ENCODE measurements at regions not wholly inside any gene's neighbourhood (a gene's known extent, or its start where the extent isn't known, plus 50 kb on each side); places are given as distances from the start of the nearest gene placed in this dataset.

- no peaks in the 10 kb centered on the region for H3K79me2 ChIP-seq (ENCODE audit: low read length)
- no peak overlapping the region for H3K27ac ChIP-seq (ENCODE audit: low read length)
- H3K27me3 ChIP-seq (ENCODE audit: low read length): no peaks in the 10 kb centered on the region
- H3K4me3 ChIP-seq (ENCODE audit: low read length): no peak overlapping the region
- H3K9ac ChIP-seq (ENCODE audit: low read length): no peak overlapping the region
- H3K4me1 ChIP-seq (ENCODE audit: low read length): peaks cover 15% of the 10 kb centered on the region
- H4K20me1 ChIP-seq (ENCODE audit: insufficient read depth, low read depth, low read length): no peaks in the 10 kb centered on the region
- H2AFZ ChIP-seq (ENCODE audit: low read length): no peak overlapping the region
- no peak overlapping the region for H3K4me2 ChIP-seq (ENCODE audit: low read depth, low read length, poor library complexity, severe bottlenecking)
- no peak for DNase-seq
- H3K9me2 ChIP-seq (replicated peaks; ENCODE audit: insufficient read depth, low read length): no peaks in the 10 kb centered on the region
- H3K36me3 ChIP-seq (ENCODE audit: insufficient read depth, low read length): no peaks in the 10 kb centered on the region
- no peaks in the 10 kb centered on the region for H3K9me3 ChIP-seq (ENCODE audit: low read length)
Observed at GRCh38 chr2:5975401-5975800, 283.2 kb downstream of the SOX11 start.

GRCh38 chr2:5976531-5977065 is 284.4 kb downstream of the SOX11 start:
- Histone ChIP-seq H3K27ac (ENCODE audit: low read length) (no peak overlapping the region), H3K9me2 (replicated peaks; ENCODE audit: insufficient read depth, low read length) (no peaks in the 10 kb centered on the region)

GRCh38 chr2:5977477-5977876 is 285.3 kb downstream of the SOX11 start:
- Histone ChIP-seq H3K9me3 (ENCODE audit: low read length) (no peaks in the 10 kb centered on the region), H3K4me2 (ENCODE audit: low read depth, low read length, poor library complexity, severe bottlenecking) (no peak overlapping the region), H3K79me2 (ENCODE audit: low read length) (no peaks in the 10 kb centered on the region), H3K9me2 (replicated peaks; ENCODE audit: insufficient read depth, low read length) (no peaks in the 10 kb centered on the region), H4K20me1 (ENCODE audit: insufficient read depth, low read depth, low read length) (no peaks in the 10 kb centered on the region), H3K36me3 (ENCODE audit: insufficient read depth, low read length) (no peaks in the 10 kb centered on the region), H3K4me1 (ENCODE audit: low read length) (peaks cover 26% of the 10 kb centered on the region), H3K4me3 (ENCODE audit: low read length) (no peak overlapping the region), H3K27ac (ENCODE audit: low read length) (no peak overlapping the region), H3K27me3 (ENCODE audit: low read length) (no peaks in the 10 kb centered on the region), H2AFZ (ENCODE audit: low read length) (no peak overlapping the region), H3K9ac (ENCODE audit: low read length) (no peak overlapping the region)
- peak; percentile 46 for DNase-seq

More at GRCh38 chr2:5976531-5977065, 284.4 kb downstream of the SOX11 start:
- Histone ChIP-seq H3K27me3 (ENCODE audit: low read length) (no peaks in the 10 kb centered on the region), H4K20me1 (ENCODE audit: insufficient read depth, low read depth, low read length) (no peaks in the 10 kb centered on the region), H3K9ac (ENCODE audit: low read length) (no peak overlapping the region), H3K79me2 (ENCODE audit: low read length) (no peaks in the 10 kb centered on the region), H3K4me1 (ENCODE audit: low read length) (peaks cover 20% of the 10 kb centered on the region), H3K36me3 (ENCODE audit: insufficient read depth, low read length) (no peaks in the 10 kb centered on the region), H2AFZ (ENCODE audit: low read length) (no peak overlapping the region), H3K4me2 (ENCODE audit: low read depth, low read length, poor library complexity, severe bottlenecking) (no peak overlapping the region), H3K4me3 (ENCODE audit: low read length) (no peak overlapping the region), H3K9me3 (ENCODE audit: low read length) (no peaks in the 10 kb centered on the region)
- DNase-seq: no peak

GRCh38 chr2:5978131-5978751 is 286.1 kb downstream of the SOX11 start:
- no peak overlapping the region for H3K9ac ChIP-seq (ENCODE audit: low read length)
- no peak overlapping the region for H3K4me2 ChIP-seq (ENCODE audit: low read depth, low read length, poor library complexity, severe bottlenecking)
- H3K27ac ChIP-seq (ENCODE audit: low read length): no peak overlapping the region
- no peaks in the 10 kb centered on the region for H3K36me3 ChIP-seq (ENCODE audit: insufficient read depth, low read length)
- H3K27me3 ChIP-seq (ENCODE audit: low read length): no peaks in the 10 kb centered on the region
- H4K20me1 ChIP-seq (ENCODE audit: insufficient read depth, low read depth, low read length): no peaks in the 10 kb centered on the region
- peaks cover 27% of the 10 kb centered on the region for H3K4me1 ChIP-seq (ENCODE audit: low read length)
- H3K9me2 ChIP-seq (replicated peaks; ENCODE audit: insufficient read depth, low read length): no peaks in the 10 kb centered on the region
- H2AFZ ChIP-seq (ENCODE audit: low read length): no peak overlapping the region
- no peak overlapping the region for H3K4me3 ChIP-seq (ENCODE audit: low read length)
- no peaks in the 10 kb centered on the region for H3K79me2 ChIP-seq (ENCODE audit: low read length)
- DNase-seq: no peak
- H3K9me3 ChIP-seq (ENCODE audit: low read length): no peaks in the 10 kb centered on the region

GRCh38 chr2:5980450-5981190 is 288.4 kb downstream of the SOX11 start:
- Histone ChIP-seq H3K4me1 (ENCODE audit: low read length) (peaks cover 27% of the 10 kb centered on the region), H3K9me3 (ENCODE audit: low read length) (no peaks in the 10 kb centered on the region), H3K4me2 (ENCODE audit: low read depth, low read length, poor library complexity, severe bottlenecking) (no peak overlapping the region), H3K9me2 (replicated peaks; ENCODE audit: insufficient read depth, low read length) (no peaks in the 10 kb centered on the region), H3K27ac (ENCODE audit: low read length) (no peak overlapping the region), H4K20me1 (ENCODE audit: insufficient read depth, low read depth, low read length) (no peaks in the 10 kb centered on the region), H3K36me3 (ENCODE audit: insufficient read depth, low read length) (no peaks in the 10 kb centered on the region), H3K9ac (ENCODE audit: low read length) (no peak overlapping the region), H3K4me3 (ENCODE audit: low read length) (no peak overlapping the region), H2AFZ (ENCODE audit: low read length) (no peak overlapping the region), H3K79me2 (ENCODE audit: low read length) (no peaks in the 10 kb centered on the region), H3K27me3 (ENCODE audit: low read length) (no peaks in the 10 kb centered on the region)
- DNase-seq: no peak

GRCh38 chr2:5982193-5982902 is 290.2 kb downstream of the SOX11 start:
- Histone ChIP-seq H4K20me1 (ENCODE audit: insufficient read depth, low read depth, low read length) (no peaks in the 10 kb centered on the region), H2AFZ (ENCODE audit: low read length) (peak overlapping the region; percentile 83)

GRCh38 chr2:5982903-5983265 is 290.7 kb downstream of the SOX11 start:
- H3K9ac ChIP-seq (ENCODE audit: low read length): no peak overlapping the region
- no peak for DNase-seq

More at GRCh38 chr2:5982193-5982902, 290.2 kb downstream of the SOX11 start:
- Histone ChIP-seq H3K9me3 (ENCODE audit: low read length) (no peaks in the 10 kb centered on the region), H3K27me3 (ENCODE audit: low read length) (no peaks in the 10 kb centered on the region), H3K4me1 (ENCODE audit: low read length) (peaks cover 45% of the 10 kb centered on the region), H3K4me2 (ENCODE audit: low read depth, low read length, poor library complexity, severe bottlenecking) (peak overlapping the region; percentile 46), H3K79me2 (ENCODE audit: low read length) (no peaks in the 10 kb centered on the region), H3K9ac (ENCODE audit: low read length) (peak overlapping the region; percentile 59; the same call in 1 of the 2 replicates), H3K27ac (ENCODE audit: low read length) (no peak overlapping the region), H3K9me2 (replicated peaks; ENCODE audit: insufficient read depth, low read length) (no peaks in the 10 kb centered on the region), H3K4me3 (ENCODE audit: low read length) (peak overlapping the region; percentile 60), H3K36me3 (ENCODE audit: insufficient read depth, low read length) (no peaks in the 10 kb centered on the region)
- no peak for DNase-seq

More at GRCh38 chr2:5982903-5983265, 290.7 kb downstream of the SOX11 start:
- Histone ChIP-seq H3K27me3 (ENCODE audit: low read length) (no peaks in the 10 kb centered on the region), H3K79me2 (ENCODE audit: low read length) (no peaks in the 10 kb centered on the region), H2AFZ (ENCODE audit: low read length) (no peak overlapping the region), H3K36me3 (ENCODE audit: insufficient read depth, low read length) (no peaks in the 10 kb centered on the region), H3K27ac (ENCODE audit: low read length) (no peak overlapping the region), H3K4me1 (ENCODE audit: low read length) (peaks cover 50% of the 10 kb centered on the region), H3K4me3 (ENCODE audit: low read length) (no peak overlapping the region), H3K9me2 (replicated peaks; ENCODE audit: insufficient read depth, low read length) (no peaks in the 10 kb centered on the region), H3K4me2 (ENCODE audit: low read depth, low read length, poor library complexity, severe bottlenecking) (no peak overlapping the region), H4K20me1 (ENCODE audit: insufficient read depth, low read depth, low read length) (no peaks in the 10 kb centered on the region), H3K9me3 (ENCODE audit: low read length) (no peaks in the 10 kb centered on the region)

Data from Karpas-422 (cell line).